SU-DHL-6 (cell line): ENCODE measurements at regions not wholly inside any gene's neighbourhood (a gene's known extent, or its start where the extent isn't known, plus 50 kb on each side); places are given as distances from the start of the nearest gene placed in this dataset.
"Not testable (repeated sequence)": the region's sequence is repeated elsewhere in the genome, so short reads cannot be mapped to it uniquely, and the experiment has no call there.

Experiments used
- CTCF ChIP-seq: fragments of 200-600 bp; sonication (generic); IDR thresholded peaks from one replicate; pipeline ENCODE4 v1.5.1; 2017; ENCODE audit warnings: antibody characterized with exemption, mild to moderate bottlenecking, low read length, moderate library complexity; ENCODE audit not compliant: insufficient read depth, poor library complexity, severe bottlenecking
- EZH2phosphoT487 ChIP-seq: fragments of 200-600 bp; sonication (generic), shearing (Covaris generic); conservative IDR thresholded peaks from 2 replicates; pipeline ENCODE4 v1.6.1; 2018; ENCODE audit warnings: mild to moderate bottlenecking, antibody characterized with exemption, low read length, moderate library complexity, mixed read lengths

GRCh38 chr2:185988907-185989306 is 250.3 kb downstream of the FSIP2 start:
- not testable (repeated sequence) for TF ChIP-seq EZH2phosphoT487, CTCF
